SU-DHL-6 (cell line): ENCODE measurements at regions not wholly inside any gene's neighbourhood (a gene's known extent, or its start where the extent isn't known, plus 50 kb on each side); places are given as distances from the start of the nearest gene placed in this dataset.
"Not testable (repeated sequence)": the region's sequence is repeated elsewhere in the genome, so short reads cannot be mapped to it uniquely, and the experiment has no call there.

Experiments
- H2AFZ ChIP-seq: fragments of 200-600 bp; sonication (generic); 2 replicates; pipeline ENCODE4 v1.6.1; 2014; ENCODE audit warnings: low read depth, mild to moderate bottlenecking, moderate library complexity, mixed read lengths, antibody characterized with exemption, low read length; ENCODE audit not compliant: severe bottlenecking
- H3F3A ChIP-seq: fragments of 200-600 bp; shearing (Covaris generic); 2 replicates; pipeline ENCODE4 v1.6.0; 2016; ENCODE audit warnings: antibody characterized with exemption, mild to moderate bottlenecking; ENCODE audit not compliant: insufficient read depth
- H3K27ac ChIP-seq: fragments of 200-600 bp; sonication (generic); 2 replicates; pipeline ENCODE4 v1.5.1; 2016; ENCODE audit warnings: low read depth, mild to moderate bottlenecking, low read length, moderate library complexity, mixed read lengths
- H3K27me3 ChIP-seq: fragments of 200-600 bp; sonication (generic), shearing (Covaris generic); 2 replicates; pipeline ENCODE4 v1.6.0; 2014; ENCODE audit warnings: mild to moderate bottlenecking, low read length
- H3K36me3 ChIP-seq: fragments of 200-600 bp; sonication (generic); 2 replicates; pipeline ENCODE4 v1.6.1; 2014; ENCODE audit warnings: mild to moderate bottlenecking, low read length, mixed read lengths
- H3K4me2 ChIP-seq: fragments of 300-600, 200-600 bp; shearing (Covaris generic), sonication (generic); 2 replicates; pipeline ENCODE4 v1.6.0; 2014; ENCODE audit warnings: low read length, low read depth, mild to moderate bottlenecking; ENCODE audit not compliant: poor library complexity, severe bottlenecking
- H3K4me3 ChIP-seq: fragments of 200-600 bp; sonication (generic); 2 replicates; pipeline ENCODE4 v1.5.1; 2014; ENCODE audit warnings: antibody characterized with exemption, low read length, mild to moderate bottlenecking, mixed read lengths; ENCODE audit not compliant: insufficient read depth, poor library complexity, severe bottlenecking
- H3K79me2 ChIP-seq: fragments of 200-600 bp; sonication (generic); 2 replicates; pipeline ENCODE4 v1.6.1; 2014; ENCODE audit warnings: mild to moderate bottlenecking, low read length, moderate library complexity; ENCODE audit not compliant: insufficient read depth
- H3K9ac ChIP-seq: fragments of 200-600 bp; sonication (generic); 2 replicates; pipeline ENCODE4 v1.7.0; 2014; ENCODE audit warnings: mild to moderate bottlenecking, low read length
- H3K9me2 ChIP-seq: fragments of 200-600 bp; sonication (generic); replicated peaks from 2 replicates; pipeline ENCODE4 v1.6.1; 2014; ENCODE audit warnings: low read length; ENCODE audit not compliant: insufficient read depth
- H3K9me3 ChIP-seq: fragments of 200-600 bp; sonication (generic); 2 replicates; pipeline ENCODE4 v1.6.1; 2014; ENCODE audit warnings: low read length, mixed read lengths; ENCODE audit not compliant: insufficient read depth
- H4K20me1 ChIP-seq: fragments of 200-600 bp; sonication (generic); 2 replicates; pipeline ENCODE4 v1.6.1; 2014; ENCODE audit warnings: low read depth, mild to moderate bottlenecking, antibody characterized with exemption, low read length, moderate library complexity, mixed read lengths
- EZH2phosphoT487 ChIP-seq: fragments of 200-600 bp; sonication (generic), shearing (Covaris generic); conservative IDR thresholded peaks from 2 replicates; pipeline ENCODE4 v1.6.1; 2018; ENCODE audit warnings: mild to moderate bottlenecking, antibody characterized with exemption, low read length, moderate library complexity, mixed read lengths
- TF ChIP-seq, protein P1 (sequence below): fragments of 200-600 bp; sonication (generic); IDR thresholded peaks from one replicate; pipeline ENCODE4 v1.5.1; 2017; ENCODE audit warnings: antibody characterized with exemption, mild to moderate bottlenecking, low read length, moderate library complexity; ENCODE audit not compliant: insufficient read depth, poor library complexity, severe bottlenecking

DNA sequence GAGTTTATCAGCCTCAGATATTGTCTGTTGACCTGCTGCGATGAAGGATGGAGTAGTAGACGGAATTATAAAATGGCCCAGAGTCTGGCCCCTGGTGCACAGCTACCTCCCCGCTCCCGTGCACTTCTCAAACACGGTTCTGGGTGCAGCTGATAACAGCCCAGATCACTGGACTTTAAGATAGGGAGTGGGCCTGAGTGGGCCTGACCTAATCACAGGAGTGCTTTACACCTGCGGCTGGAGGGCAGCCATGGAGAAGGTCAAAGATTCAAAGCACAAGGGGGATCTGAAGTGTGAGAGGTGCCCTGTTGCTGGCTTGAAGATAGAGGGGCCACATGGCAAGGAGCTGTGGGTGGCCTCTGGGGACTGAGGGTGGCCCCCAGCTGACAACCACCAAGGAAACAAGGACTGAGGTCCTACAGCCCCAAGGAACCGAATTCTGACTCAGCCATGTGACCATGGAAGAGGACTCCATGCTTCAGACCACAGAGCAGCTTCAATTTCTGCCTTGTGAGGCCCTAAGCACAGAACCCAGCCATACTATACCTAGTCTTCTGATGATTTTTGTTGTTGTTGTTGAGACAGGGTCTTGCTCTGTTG lies 113.4 kb downstream of the ZNF664 start:
- H3K36me3 ChIP-seq: no peaks in the 10 kb centered on the region
- H4K20me1 ChIP-seq: no peaks in the 10 kb centered on the region
- TF ChIP-seq, protein P1, sequence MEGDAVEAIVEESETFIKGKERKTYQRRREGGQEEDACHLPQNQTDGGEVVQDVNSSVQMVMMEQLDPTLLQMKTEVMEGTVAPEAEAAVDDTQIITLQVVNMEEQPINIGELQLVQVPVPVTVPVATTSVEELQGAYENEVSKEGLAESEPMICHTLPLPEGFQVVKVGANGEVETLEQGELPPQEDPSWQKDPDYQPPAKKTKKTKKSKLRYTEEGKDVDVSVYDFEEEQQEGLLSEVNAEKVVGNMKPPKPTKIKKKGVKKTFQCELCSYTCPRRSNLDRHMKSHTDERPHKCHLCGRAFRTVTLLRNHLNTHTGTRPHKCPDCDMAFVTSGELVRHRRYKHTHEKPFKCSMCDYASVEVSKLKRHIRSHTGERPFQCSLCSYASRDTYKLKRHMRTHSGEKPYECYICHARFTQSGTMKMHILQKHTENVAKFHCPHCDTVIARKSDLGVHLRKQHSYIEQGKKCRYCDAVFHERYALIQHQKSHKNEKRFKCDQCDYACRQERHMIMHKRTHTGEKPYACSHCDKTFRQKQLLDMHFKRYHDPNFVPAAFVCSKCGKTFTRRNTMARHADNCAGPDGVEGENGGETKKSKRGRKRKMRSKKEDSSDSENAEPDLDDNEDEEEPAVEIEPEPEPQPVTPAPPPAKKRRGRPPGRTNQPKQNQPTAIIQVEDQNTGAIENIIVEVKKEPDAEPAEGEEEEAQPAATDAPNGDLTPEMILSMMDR: no peak
- TF ChIP-seq EZH2phosphoT487: no peak
- no peak overlapping the region for H3K9ac ChIP-seq
- H3K9me3 ChIP-seq: no peaks in the 10 kb centered on the region
- no peak overlapping the region for H2AFZ ChIP-seq
- no peak overlapping the region for H3K4me2 ChIP-seq
- no peak overlapping the region for H3K4me3 ChIP-seq
- no peaks in the 10 kb centered on the region for H3K27me3 ChIP-seq
- no peaks in the 10 kb centered on the region for H3K9me2 ChIP-seq
- H3K27ac ChIP-seq: no peak overlapping the region
- no peaks in the 10 kb centered on the region for H3K79me2 ChIP-seq
- no peaks in the 10 kb centered on the region for H3F3A ChIP-seq

DNA sequence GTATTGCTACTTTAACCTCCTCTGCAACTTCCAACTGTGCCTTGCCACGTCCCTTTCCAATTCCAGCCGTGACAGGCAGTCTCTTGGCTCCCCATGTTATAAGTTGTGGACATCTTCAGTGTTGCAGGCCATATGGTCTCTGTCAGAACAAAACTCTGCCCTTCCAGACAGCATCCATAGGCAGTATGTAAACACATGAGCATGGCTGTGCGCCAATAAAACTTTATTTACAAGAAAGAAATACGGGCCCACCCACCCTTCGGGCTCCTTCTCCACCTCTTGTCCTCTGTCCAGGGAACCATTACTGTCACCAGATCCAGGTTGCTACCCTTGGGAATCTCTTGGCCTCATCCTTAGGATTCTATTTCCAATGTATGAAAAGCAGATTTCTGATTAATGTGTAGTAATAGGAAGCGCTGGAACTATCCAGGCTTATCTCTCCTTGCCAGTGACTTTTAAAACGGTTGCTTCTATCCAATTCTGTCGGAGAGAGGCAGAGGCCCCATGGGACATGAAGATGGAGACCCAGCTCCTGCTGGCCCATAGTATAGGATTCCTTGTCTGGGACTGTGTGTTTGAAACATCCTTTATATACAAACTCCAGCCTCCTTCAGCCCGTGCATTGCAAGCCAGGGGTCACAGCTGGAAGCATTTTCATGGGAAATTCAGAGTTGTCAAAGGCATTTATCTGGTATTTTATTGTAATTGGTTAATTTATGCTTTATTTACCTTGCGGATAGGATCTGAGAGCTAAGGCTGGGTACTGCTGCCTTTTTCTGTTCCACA lies 114.4 kb downstream of the ZNF664 start:
- Histone ChIP-seq H3K27ac (no peak overlapping the region), H3K9ac (no peak overlapping the region), H3K9me2 (no peaks in the 10 kb centered on the region), H3K4me3 (no peak overlapping the region), H3K9me3 (no peaks in the 10 kb centered on the region), H4K20me1 (no peaks in the 10 kb centered on the region), H3K4me2 (no peak overlapping the region), H3F3A (no peaks in the 10 kb centered on the region), H3K79me2 (no peaks in the 10 kb centered on the region), H3K36me3 (no peaks in the 10 kb centered on the region), H2AFZ (no peak overlapping the region), H3K27me3 (no peaks in the 10 kb centered on the region)
- TF ChIP-seq EZH2phosphoT487: no peak
- TF ChIP-seq, protein P1: no peak

DNA sequence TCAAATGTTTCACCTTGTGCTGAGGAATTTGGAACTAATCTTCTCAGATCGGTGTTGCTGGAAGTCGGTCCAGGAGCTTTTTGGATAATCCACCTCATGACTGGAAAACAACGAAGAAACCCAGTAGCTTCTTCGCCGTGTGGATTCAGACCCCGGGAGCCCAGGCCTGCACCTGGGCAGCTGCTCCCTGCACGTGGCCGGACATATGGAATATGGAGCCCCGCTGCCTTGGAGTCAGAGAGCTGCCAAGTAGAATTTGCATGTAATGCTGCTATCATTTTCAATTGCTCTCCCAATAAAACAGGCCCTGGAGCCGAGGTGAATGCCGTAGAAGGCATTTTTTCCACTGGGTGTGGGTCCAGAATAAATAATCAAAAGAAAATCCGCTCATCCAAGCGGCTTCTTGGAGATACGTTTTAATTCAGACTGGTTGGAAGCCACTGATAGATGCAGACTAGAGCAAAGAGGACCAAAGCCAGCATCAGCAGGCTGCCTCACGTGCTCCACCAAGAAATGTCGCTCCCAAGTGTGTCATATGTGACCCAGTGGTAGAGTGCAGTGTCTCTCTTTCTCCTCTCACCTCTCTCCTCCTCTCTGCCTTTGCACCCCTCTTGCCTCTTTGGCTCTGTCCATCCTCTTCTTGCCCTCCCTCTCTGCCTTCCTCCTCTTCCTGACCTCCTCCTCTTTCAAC lies 115.3 kb downstream of the ZNF664 start:
- Histone ChIP-seq H3K4me3 (no peak overlapping the region), H3K9me2 (no peaks in the 10 kb centered on the region), H4K20me1 (no peaks in the 10 kb centered on the region), H3K27me3 (no peaks in the 10 kb centered on the region), H3K27ac (no peak overlapping the region), H3K4me2 (no peak overlapping the region), H3K79me2 (no peaks in the 10 kb centered on the region), H3K9me3 (no peaks in the 10 kb centered on the region), H3K36me3 (no peaks in the 10 kb centered on the region), H3F3A (no peaks in the 10 kb centered on the region), H2AFZ (no peak overlapping the region), H3K9ac (no peak overlapping the region)
- TF ChIP-seq, protein P1: no peak
- TF ChIP-seq EZH2phosphoT487: no peak

DNA sequence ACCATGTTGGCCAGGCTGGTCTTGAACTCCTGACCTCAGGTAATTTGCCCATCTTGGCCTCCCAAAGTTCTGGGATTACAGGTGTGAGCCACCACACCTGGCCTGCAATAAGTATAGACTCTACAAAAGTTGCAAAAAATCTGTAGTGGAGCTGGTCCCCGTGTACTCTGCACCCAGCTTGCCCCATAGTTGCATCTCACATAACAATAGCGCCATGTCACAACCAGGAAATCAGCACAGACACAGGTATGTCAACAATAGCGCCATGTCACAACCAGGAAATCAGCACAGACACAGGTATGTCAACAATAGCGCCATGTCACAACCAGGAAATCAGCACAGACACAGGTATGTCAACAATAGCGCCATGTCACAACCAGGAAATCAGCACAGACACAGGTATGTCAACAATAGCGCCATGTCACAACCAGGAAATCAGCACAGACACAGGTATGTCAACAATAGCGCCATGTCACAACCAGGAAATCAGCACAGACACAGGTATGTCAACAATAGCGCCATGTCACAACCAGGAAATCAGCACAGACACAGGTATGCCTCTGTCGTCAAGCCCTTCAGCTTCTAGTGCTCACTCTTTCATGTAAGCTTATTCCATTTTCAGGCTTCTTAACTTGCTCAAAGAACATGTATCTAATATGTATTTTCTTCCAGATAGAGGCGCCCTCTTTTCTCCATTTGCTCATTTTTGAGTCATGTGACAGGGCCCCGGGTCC lies 116.3 kb downstream of the ZNF664 start:
- not testable (repeated sequence) for H3K9me3 ChIP-seq, H3K27ac ChIP-seq, H3K27me3 ChIP-seq, H3K4me2 ChIP-seq, H4K20me1 ChIP-seq, H2AFZ ChIP-seq, H3K79me2 ChIP-seq, H3F3A ChIP-seq, H3K9ac ChIP-seq, H3K4me3 ChIP-seq, H3K9me2 ChIP-seq, H3K36me3 ChIP-seq
